GM20431 (cell line): ENCODE measurements at regions not wholly inside any gene's neighbourhood (a gene's known extent, or its start where the extent isn't known, plus 50 kb on each side); places are given as distances from the start of the nearest gene placed in this dataset.

Experiments used
- in situ Hi-C: fragments of 300-500 bp; cut with MseI, MboI; formaldehyde crosslinking; loops from one replicate; pipeline ENCODE4 v1.15.0; 2020; ENCODE audit warnings: low sequenced_read_pairs; ENCODE audit not compliant: unreplicated experiment

GRCh38 chr6:28726569-28727309 is 197.0 kb downstream of the TRIM27 start:
- in situ Hi-C loops: no loop called here

GRCh38 chr6:28727559-28728211 is 196.1 kb downstream of the TRIM27 start:
- in situ Hi-C loops: no loop called here

GRCh38 chr6:28729501-28730402 is 194.0 kb downstream of the TRIM27 start:
- in situ Hi-C loops: no loop called here

GRCh38 chr6:28732052-28732451 is 191.7 kb downstream of the TRIM27 start:
- in situ Hi-C loops: no loop called here

- in situ Hi-C loops: no loop called here
Measured at GRCh38 chr6:28734443-28734959, 189.3 kb downstream of the TRIM27 start.

- in situ Hi-C loops: no loop called here
Measured at GRCh38 chr6:28736121-28736520, 187.7 kb downstream of the TRIM27 start.

GRCh38 chr6:28737750-28738395 is 185.9 kb downstream of the TRIM27 start:
- in situ Hi-C loops: no loop called here

GRCh38 chr6:28738396-28738765 is 185.4 kb downstream of the TRIM27 start:
- in situ Hi-C loops: no loop called here

GRCh38 chr6:28741363-28741762 is 182.4 kb downstream of the TRIM27 start:
- in situ Hi-C loops: no loop called here

- in situ Hi-C loops: no loop called here
Measured at GRCh38 chr6:28742668-28743270, 181.0 kb downstream of the TRIM27 start.

- in situ Hi-C loops: no loop called here
Measured at GRCh38 chr6:28743271-28743789, 180.5 kb downstream of the TRIM27 start.

- in situ Hi-C loops: no loop called here
Measured at GRCh38 chr6:28747083-28747630, 176.6 kb downstream of the TRIM27 start.

GRCh38 chr6:28747631-28748157 is 176.1 kb downstream of the TRIM27 start:
- in situ Hi-C loops: no loop called here

- in situ Hi-C loops: no loop called here
Measured at GRCh38 chr6:28748192-28748591, 175.6 kb downstream of the TRIM27 start.

- in situ Hi-C loops: no loop called here
Measured at GRCh38 chr6:28750926-28751458, 172.8 kb downstream of the TRIM27 start.

- in situ Hi-C loops: no loop called here
Measured at GRCh38 chr6:28751514-28751913, 172.3 kb downstream of the TRIM27 start.

GRCh38 chr6:28751963-28752350 is 171.8 kb downstream of the TRIM27 start:
- in situ Hi-C loops: no loop called here

GRCh38 chr6:28757429-28758045 is 166.2 kb downstream of the TRIM27 start:
- in situ Hi-C loops: no loop called here
